OCI-M2 (cell line): ENCODE measurements at regions not wholly inside any gene's neighbourhood (a gene's known extent, or its start where the extent isn't known, plus 50 kb on each side); places are given as distances from the start of the nearest gene placed in this dataset.

Experiments used
- DNase-seq: peaks from one replicate; lab custom pipeline; 2025; ENCODE audit not compliant: unreplicated experiment; lab: John Stamatoyannopoulos, UW

DNA sequence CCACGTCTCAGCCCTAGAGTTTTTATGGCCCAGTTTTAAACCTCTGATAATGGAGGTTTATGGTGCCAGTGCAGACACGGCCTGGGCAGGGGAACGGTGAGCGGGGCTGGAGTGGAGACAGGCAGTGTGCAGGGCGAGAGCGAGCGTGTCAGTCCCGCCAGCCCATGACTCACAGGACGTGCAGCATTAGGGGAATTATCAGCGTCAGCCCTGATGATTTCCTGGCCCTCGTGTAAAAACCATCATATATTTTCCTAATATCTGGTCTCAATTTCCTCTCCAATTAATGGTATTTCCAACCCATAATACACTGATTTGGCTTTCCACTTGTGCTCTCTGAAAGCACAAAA is 104.6 kb upstream of the VSTM2B start:
- no peak for DNase-seq

DNA sequence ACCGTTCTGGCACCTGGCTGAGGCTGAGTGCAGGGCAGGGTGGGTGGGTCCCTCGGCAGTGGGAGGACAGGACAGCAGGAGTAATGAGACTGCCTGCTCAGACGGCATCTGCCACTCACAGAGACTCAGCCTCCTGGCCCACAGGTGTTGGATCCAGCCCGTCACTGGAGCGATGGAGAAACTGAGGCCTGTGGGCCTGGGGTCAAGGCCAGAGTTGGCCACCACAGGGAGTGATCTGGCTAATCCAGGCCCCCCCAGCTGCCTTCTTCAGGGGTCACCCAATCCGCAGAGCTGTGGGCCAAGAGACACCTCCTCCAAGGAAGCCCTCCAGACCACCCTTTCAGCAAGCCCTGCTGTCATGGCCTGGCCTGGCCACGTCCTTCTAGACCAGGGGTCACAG is 103.7 kb upstream of the VSTM2B start:
- DNase-seq = no peak

DNA sequence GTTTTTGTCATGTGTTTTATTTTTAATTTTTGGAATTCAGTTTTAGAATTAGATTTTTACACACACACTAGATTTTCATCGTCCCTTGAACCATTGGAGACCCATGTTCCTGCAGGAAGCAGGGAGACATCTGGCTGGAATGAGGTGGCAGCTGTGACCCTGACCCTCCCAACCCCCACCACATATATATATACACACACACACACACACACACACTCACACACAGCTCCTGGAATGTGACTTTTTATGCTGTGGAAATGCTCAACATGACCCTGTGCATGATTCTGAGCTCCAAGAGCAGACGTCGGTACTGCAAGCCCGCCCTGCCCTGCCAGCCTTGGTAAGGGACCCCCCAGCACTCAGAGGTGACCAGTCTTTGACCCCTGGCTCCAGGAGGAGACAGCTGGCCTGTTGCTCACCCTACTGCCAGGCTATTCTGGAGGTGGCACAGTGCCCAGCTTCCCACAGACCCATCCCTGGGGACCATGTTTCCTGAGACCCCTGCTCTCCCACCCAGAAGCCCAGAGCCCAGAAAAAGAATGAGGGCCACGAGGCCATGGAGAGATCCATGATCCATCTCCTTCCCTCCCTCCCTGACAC is 103.2 kb upstream of the VSTM2B start:
- DNase-seq = no peak

DNA sequence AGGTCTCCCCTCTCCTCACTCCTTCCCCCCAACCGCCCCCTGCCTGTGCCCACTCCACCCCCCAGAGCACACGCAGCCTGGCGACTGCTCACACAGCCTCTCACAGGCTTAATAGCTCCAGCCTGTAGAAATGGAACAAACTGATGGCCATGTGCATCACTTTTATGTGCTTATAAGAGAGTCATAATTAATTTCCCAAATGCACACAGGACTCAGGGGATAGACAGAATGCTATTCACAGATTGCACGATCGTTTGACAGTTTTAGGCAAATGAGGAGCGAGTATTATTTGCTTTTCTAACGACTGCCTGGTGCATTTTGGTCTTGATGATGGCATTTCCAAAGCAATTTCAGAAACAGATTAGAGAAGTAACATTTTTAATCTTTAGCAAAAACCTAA is 97.7 kb upstream of the VSTM2B start:
- no peak for DNase-seq

DNA sequence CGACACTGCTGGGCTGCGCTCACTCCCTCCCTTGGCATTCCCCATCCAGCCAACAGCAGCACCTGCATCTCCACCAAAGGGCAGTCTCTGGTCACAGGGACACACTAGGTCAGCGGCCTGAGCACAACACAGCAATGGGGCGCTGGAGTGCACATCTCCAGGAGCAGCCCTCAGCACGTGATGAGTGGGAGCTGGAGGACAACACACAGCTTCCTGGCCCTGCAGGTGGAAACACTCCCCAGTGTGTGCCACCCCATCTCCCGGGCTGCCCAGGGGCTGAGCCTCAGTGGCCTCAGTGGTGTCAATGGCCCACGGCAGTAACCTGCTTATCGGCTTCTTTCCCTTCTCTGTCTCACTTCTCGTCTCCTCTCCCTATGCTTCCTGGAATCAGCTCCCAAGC is 96.8 kb upstream of the VSTM2B start:
- DNase-seq = no peak

DNA sequence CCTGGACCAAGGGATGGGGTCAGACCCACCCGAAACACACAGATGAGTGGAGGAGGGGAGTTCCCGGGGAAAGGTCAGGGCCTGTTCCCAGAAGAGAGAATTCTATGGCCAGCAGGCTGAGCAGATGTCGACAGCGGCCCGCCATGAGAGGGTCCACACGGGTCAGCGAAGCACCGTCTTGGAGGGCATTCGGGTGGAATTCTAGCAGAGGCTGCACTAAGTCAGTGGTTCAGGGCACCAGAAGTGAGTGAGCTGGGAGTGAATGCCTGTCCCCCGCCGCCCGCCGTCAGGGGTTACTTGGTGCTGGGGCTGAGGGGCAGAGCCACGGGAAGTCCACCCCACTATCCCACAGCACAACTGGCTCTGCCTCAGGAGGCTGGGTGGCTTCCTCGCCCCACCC is 96.2 kb upstream of the VSTM2B start:
- no peak for DNase-seq

DNA sequence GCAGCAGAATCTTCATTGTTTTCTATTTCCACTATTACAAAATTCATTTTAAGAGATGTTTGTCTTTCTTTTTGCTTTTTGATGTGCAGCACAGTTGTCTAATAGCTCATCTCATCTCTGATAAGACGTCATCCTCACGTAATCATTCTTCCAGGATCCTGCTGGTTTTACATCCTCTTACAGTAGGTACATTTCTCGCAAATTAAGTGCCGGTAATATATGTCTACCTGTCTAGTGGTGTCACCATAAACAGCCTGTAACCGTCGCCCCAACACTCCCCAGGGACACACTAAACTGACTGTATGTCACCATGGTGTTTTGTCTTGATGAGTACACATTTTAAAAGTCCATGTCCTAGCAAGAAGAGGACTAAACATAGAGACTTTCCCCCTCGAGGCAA is 94.5 kb upstream of the VSTM2B start:
- DNase-seq = no peak

DNA sequence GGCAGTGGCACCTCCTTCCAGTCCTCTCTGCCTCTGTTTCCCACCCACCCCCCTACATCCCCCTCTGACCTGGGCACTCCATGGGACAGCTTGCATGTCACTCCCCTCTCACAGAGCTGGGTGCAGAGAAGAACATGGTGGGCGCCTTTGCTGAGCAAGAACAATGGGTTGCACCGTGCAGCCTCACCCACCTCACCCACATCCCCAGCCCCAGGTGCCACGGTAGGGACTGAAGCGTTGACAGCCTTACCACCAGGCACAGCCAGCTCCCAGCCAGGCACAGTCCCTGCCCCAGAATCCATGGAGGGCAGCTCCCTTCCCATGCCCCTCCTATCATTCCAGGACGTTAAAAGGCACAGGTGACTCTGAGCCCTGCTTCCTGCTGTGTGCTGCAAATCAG is 93.1 kb upstream of the VSTM2B start:
- DNase-seq = no peak

DNA sequence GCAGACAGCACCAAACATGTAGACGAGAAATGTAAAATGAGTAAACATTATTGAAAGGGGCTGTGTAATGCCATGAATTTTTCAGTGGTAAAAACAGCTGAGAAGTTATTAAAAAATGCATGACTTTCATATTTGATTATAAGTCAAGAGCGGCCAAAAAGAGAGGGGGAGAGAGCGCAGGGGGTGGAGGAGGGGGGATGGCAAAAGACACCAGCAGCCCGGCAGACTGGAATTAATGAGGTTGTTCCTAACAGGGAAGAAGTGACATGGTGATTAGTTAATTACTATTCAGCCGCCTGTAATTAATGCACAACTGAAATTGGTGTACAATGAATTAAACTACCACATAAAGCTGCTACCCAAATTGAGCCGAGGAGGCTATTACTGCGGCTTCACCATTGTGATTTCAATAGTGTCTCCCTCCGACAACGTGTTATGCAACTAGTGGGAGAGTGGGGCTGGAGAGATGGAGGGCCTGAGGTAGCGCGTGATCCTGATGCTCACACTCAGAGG is 89.1 kb upstream of the VSTM2B start:
- DNase-seq = no peak

DNA sequence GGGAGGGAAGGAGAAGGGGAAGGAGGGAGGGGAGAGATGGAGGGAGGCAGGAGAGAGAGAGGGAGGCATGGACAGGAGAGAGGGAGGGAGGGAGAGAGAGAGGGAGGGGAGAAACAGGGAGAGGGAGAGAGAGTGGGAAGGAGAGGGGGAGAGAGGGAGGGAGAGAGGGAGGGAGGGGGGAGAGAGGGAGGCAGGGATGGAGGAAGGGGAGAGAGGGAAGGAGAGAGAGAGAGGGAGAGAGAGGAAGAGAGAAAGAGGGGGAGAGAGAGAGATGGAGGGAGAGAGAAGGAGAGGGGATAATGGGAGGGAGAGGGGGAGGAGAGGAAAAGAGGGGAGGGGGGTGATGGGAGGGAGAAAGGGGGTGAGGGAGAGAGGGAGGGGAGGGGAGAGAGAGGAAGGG is 86.8 kb upstream of the VSTM2B start:
- DNase-seq = no peak

DNA sequence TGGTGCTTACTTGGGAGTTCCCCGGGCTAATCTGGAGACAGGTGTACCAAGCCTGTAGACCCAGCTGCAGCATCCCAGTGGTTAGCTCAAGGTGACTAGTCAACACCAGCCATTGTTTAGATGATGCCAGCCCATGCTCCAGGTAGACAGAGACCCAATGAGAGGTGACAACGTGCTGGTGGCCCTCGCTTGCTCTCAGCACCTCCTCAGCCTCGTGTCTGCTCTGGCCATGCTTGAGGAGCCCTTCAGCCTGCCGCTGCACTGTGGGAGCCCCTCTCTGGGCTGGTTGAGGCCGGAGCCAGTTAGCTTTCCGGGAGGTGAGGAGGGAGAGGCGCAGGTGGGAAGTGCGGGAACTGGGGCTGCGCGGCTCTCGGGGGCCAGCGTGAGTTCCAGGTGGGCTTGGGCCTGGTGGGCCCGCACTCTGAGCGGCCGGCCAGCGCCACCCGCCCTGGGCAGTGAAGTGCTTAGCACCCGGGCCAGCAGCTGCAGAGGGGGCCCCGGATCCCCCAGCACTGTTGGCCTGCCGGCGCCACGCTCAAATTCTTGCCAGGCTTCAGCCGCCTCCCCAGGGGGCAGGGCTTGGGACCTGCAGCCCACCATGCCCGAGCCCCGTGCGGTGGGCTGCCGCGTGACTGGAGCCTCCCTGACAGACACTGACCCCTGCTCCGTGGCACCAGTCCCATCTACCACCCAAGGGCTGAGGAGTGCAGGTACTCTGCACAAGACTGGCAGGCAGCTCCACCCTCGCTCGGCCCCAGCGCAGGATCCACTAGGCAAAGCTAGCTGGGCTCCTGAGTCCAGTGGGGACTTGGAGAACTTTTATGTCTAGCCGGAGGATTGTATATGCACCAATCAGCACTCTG is 85.9 kb upstream of the VSTM2B start:
- no peak for DNase-seq

DNA sequence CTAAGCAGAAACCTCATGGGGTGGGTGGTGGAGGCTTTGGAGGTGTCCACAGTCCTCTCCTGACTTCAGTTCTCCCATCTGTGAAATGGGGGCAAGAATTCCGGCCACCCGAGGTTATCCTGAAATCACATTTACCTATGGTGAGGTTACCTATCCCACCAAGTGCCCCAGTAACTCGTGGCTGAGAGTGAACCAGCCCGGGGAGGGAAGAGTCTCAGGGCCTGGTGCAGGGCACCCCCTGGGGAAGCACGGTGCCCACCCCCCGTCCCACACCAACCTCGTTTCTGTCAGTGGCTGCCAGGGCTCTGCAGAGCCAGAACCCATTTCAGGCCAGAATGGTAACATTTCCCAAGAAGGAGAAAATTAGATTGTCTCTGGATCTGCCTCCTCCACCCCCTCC is 83.7 kb upstream of the VSTM2B start:
- DNase-seq = no peak

DNA sequence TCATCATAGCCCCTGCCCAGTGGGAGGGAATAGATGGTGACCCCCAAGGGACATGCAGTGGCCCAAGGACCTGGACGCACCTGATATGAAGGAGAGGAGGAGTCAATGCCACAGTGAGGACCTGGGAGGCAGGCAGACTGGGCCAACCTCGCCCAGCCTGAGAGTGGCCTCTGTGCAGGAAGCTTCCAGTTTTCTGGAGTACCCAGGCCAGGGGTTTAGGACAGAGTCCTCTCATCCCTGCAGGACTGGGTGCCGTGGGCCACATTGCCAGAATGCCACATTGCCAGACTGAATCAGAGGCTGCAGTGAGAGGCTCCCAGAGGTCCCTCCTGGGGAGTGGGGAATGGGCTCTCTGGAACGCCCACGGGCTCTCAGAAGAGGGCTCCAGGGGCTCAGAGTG is 82.9 kb upstream of the VSTM2B start:
- no peak for DNase-seq

DNA sequence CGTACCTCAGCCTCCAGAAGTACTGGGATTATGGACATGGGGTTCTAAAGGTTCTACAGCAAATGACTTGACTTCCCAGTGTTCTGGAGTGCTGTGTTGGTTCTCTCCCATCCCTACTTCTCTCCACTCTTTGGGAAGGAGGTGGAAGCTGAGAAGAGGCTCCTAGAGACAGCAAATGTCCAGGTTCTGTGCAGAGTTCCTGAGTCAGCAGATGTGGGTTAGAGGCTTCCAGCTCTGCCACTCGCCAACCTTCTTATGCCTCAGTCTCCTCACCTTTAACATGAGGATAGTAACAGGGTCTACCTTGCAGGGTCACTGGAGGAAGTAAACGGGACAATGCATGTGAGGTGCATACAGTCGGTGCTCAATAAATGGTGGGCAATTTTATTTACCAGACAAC is 80.5 kb upstream of the VSTM2B start:
- DNase-seq = no peak

DNA sequence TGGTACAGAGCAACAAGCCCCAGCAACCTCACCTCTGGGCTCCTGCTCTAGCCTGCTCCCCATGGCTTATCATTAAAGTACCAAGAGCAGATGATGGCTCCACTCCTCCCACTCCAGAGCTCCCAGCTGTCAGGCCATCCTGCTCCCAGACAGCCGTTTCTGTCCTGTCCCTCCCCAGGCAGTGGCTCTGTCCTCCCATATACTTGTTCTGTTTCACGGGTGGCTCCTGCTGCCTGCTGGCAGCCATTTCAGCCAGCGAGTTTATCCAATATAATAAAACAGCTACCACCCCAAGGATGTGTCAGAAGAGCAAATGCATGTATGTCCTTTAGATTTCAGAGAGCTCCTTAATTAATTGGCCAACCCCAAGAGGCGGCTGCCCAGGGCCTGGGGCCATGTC is 79.4 kb upstream of the VSTM2B start:
- no peak for DNase-seq

DNA sequence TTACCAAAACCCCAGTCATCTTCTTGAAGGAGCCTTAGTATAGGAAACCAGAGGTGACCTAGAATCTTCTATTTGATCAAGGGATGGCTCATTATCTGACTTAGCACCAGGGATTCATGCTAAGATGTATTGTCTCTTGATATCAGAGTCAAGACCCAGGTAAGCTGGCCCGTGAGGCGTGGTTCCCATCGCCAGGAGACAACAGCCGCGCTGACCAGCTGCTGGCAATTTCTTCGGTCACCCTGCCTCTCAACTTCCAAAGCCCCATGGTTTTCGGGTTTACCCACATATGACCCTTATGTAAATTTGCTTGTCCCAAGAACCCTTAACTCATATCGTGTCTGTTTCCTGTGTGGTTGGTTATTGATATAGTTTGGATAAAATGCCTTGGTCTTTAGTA is 77.7 kb upstream of the VSTM2B start:
- DNase-seq = no peak

DNA sequence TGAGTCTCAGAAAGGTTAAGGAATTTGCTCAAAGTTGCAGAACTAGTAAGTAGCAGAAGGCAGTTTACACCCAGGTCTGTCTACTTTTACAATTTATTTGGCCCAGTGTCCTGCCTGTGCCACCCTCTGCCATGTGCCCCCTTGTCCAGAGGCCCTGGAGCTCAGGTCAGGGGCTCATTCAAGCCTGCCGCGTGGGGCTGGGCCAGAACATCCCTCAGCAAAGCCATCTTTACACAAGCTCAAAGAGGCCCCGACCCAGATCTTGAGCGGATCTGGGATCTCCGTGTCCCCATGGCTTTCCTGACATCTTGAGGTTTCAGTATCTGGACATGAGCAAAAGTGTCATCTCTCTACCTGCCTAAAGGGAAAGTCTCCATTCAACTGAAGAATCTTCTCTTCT is 76.4 kb upstream of the VSTM2B start:
- no peak for DNase-seq

DNA sequence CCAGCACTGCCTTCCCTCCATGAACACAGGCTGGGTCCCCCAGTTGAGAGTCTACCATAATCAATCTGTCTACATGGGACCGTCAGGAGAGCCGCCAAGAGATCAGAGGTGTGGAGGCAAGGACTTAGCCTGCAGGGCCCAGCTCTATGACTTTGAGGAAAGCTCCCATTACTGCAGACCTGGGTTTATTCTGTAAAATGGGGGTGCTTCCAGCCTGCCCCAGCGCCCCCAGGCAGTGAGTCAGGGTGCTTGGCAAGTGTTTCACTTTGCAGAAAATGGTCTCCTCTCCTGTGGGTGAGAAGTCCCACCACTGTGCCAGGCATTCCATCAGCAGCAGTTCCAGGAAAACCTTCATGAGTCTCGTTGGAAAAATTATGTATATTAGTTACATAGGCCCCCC is 75.5 kb upstream of the VSTM2B start:
- DNase-seq = no peak

DNA sequence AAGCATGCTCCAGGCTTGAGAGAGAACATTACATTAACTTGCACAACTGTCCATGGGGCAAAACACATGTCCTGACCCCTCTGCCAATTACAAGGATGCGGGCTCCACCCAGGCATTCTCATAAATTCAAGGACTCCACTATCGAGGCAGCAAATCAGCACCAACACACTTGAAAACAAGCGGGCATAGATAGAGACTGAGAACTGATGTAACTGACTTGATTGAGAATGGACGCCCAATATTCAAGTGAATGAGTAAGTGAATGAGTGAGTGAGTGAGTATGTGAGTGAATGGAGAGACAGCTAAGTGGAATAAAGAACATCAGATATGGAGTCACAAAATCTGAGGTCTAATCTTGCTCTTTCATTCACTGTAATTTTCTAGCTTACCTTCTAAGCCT is 75.0 kb upstream of the VSTM2B start:
- no peak for DNase-seq

DNA sequence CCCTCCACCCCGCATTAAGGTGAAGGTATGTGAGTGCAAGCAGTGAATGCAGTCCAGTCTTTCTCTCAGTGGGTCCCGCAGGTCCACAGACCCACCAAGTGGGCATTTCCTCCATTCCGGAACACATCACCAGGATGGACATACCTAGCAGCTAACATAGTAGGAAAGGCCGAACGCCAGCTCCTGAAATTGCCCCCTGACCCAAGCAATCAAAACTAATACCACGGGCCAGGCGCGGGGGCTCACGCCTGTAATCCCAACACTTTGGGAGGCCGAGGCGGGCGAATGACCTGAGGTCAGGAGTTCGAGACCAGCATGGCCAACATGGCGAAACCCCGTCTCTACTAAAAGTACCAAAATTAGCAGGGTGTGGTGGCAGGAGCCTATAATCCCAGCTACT is 71.7 kb upstream of the VSTM2B start:
- DNase-seq = no peak

DNA sequence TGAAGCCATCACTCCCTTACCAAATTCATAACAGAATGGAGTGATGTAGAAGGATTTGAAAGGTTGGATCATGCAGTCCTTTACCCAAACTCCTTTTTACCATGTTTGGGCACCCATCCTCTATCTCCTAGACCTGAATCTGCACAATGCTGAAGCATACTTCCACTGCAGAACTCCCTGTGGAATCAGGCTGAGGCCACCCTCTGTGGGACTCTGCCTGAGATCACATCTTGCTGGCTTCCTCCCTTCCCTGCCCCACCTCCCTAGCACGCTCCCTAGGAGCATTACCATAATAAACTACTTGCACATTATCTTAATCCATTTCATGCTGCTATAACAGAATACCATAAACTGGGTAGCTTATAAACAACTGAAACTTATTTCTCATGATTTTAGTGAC is 68.4 kb upstream of the VSTM2B start:
- DNase-seq = no peak

DNA sequence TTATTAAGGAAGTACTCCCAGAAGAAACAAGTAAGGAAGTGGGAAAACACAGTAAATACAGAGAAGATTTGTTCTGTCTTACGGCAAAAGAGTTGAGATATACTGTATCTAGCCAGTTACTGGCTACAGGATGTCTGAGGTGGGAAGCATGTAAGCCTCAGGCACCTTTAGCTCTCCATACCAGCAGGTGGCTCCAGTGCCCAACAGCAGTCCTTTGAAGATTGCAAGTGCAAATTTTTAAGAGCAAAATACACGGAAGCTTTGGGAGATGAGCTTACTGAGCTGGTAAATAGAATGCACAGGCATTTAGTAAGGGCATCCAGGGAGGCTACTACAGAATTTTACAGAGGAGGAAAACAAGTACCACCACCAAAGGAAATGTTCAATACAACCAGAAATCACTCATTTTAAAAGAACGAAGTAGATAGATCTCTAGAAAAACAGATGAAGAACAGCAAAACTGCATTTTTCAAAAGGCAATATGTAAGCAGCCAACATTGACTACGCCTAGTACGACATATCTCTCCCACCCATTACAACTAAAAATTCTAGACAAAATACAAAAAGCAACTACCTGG is 57.9 kb upstream of the VSTM2B start:
- peak; percentile 63 for DNase-seq

DNA sequence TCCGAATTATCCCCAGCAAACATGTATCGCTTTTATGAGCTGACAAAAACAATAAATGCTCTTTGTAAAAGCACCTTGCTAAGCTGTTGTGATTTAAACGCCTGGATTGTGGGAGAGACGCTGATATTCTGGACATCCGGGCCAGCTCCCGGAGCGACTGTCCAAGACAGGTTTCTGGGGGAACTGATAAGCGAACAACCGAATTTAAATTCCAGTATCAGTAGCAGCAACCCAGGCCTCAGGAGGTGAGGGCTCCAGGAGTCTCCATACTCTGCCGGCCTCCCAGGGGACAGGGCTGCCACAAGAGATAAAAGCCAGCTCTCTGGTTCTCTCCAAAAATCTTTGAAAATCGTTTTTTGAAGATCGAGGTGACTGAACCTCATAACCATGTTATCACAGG is 50.3 kb upstream of the VSTM2B start:
- no peak for DNase-seq
